Loucy (cell line): ENCODE measurements at regions not wholly inside any gene's neighbourhood (a gene's known extent, or its start where the extent isn't known, plus 50 kb on each side); places are given as distances from the start of the nearest gene placed in this dataset.

Experiments
- EZH2phosphoT487 ChIP-seq: fragments of 200-600 bp; IDR thresholded peaks from 2 replicates; pipeline ENCODE4 v1.6.1; 2018; ENCODE audit warnings: antibody characterized with exemption, mild to moderate bottlenecking, moderate library complexity, borderline replicate concordance
- TF ChIP-seq, protein P1 (sequence below): fragments of 200-600 bp; sonication (generic); conservative IDR thresholded peaks from 2 replicates; pipeline ENCODE4 v1.5.1; 2014; ENCODE audit warnings: mild to moderate bottlenecking, antibody characterized with exemption, low read length

DNA sequence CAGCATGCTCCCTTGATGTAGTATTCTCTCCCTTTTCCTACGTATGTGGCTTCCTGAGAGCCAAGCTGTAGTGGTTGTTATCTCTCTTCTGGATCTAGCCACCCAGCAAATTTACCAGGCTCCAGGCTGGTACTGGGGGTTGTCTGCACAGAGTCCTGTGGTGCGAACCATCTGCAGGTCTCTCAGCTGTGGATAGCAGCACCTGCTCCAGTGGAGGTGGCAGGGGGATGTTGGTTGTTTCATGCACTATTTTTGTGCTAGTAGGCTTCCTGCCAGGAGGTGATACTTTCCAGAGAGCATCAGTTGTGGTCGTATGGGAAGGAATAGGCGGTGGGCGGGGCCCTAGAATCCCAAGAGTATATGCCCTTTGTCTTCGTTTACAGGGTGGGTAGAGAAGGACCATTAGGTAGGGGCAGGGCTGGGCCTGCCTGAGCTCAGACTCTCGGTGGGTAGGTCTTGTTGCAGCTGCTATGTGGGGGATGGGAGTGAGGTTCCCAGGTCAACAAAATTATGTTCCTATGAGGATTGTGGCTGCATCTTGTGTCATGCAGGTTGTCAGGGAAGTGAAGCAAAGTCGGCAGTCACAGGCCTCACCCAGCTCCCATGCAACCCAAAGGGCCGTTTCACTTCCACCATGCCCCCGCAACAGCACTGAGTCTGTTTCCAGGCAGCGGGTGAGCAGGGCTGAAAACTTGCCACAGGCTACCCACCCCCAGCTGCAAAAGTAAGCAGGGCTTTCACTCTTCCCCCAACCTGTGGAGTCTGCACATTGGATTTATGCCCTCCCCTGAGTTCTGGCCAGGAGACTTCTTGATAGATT, 1139.5 kb downstream of the BCL11A start:
- TF ChIP-seq, protein P1, sequence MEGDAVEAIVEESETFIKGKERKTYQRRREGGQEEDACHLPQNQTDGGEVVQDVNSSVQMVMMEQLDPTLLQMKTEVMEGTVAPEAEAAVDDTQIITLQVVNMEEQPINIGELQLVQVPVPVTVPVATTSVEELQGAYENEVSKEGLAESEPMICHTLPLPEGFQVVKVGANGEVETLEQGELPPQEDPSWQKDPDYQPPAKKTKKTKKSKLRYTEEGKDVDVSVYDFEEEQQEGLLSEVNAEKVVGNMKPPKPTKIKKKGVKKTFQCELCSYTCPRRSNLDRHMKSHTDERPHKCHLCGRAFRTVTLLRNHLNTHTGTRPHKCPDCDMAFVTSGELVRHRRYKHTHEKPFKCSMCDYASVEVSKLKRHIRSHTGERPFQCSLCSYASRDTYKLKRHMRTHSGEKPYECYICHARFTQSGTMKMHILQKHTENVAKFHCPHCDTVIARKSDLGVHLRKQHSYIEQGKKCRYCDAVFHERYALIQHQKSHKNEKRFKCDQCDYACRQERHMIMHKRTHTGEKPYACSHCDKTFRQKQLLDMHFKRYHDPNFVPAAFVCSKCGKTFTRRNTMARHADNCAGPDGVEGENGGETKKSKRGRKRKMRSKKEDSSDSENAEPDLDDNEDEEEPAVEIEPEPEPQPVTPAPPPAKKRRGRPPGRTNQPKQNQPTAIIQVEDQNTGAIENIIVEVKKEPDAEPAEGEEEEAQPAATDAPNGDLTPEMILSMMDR = no peak
- TF ChIP-seq EZH2phosphoT487 = no peak
